ENCODE measurements at regions not wholly inside any gene's neighbourhood (a gene's known extent, or its start where the extent isn't known, plus 50 kb on each side); places are given as distances from the start of the nearest gene placed in this dataset.

DNA sequence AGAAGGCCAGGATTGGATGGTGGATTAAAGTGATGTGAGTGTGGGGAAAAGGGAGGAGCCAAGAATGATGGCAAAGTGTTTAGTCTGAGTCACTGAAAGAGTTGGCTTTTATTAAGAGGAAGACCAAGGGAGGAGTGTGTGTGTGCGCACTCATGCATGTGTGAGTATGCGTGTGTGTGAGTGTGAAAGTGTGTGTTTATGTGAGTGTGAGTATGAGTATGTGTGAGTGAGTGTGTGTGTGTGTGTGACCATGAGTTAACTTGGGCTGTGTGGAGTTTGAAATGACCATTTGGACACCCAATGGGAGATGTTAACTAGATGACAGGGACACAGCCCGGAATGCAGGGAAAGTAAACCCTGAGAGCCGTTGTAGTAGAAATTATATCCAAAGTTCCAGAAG lies 57.6 kb upstream of the EYA2 start:
- Histone ChIP-seq H3K79me2 (ENCODE audit: insufficient read depth, low read length) (no peaks in the 10 kb centered on the region), H3K4me1 (ENCODE audit: insufficient read depth, low read length) (peaks cover 5% of the 10 kb centered on the region), H2AFZ (ENCODE audit: low read depth, low read length) (no peak overlapping the region), H3K9me3 (ENCODE audit: insufficient read depth, low read depth, low read length) (no peaks in the 10 kb centered on the region), H3K27me3 (ENCODE audit: insufficient read depth, low read length) (no peaks in the 10 kb centered on the region), H4K20me1 (ENCODE audit: insufficient read depth, low read length) (no peaks in the 10 kb centered on the region), H3K9ac (ENCODE audit: low read length) (no peak overlapping the region), H3K4me3 (ENCODE audit: insufficient read depth, low read depth, low read length) (no peak overlapping the region), H3K27ac (ENCODE audit: low read depth, low read length) (no peak overlapping the region), H3K36me3 (ENCODE audit: insufficient read depth, low read length) (no peaks in the 10 kb centered on the region), H3K4me2 (ENCODE audit: low read length) (no peak overlapping the region)
- no peak for TF ChIP-seq CTCF (IDR thresholded peaks at IDR 0.05; ENCODE audit: insufficient read depth, low read depth, low read length)
- TF ChIP-seq EZH2 (IDR thresholded peaks at IDR 0.05; ENCODE audit: insufficient read depth, low read length): no peak
- H3K36me3 Mint-ChIP-seq (ENCODE audit: low read depth, unreplicated experiment): no peaks in the 10 kb centered on the region
- H3K4me1 Mint-ChIP-seq (ENCODE audit: low read depth, unreplicated experiment): peaks cover 15% of the 10 kb centered on the region
- no peak for FAIRE-seq
- H3K27ac Mint-ChIP-seq (ENCODE audit: unreplicated experiment): no peak overlapping the region
- no peak overlapping the region for H3K4me3 Mint-ChIP-seq (ENCODE audit: unreplicated experiment)
- DNase-seq (ENCODE audit: low read depth): no peak
- peaks cover 3% of the 10 kb centered on the region for H3K9me3 Mint-ChIP-seq (ENCODE audit: unreplicated experiment)
- H3K27me3 Mint-ChIP-seq (ENCODE audit: low read depth, unreplicated experiment): peaks cover 2% of the 10 kb centered on the region

DNA sequence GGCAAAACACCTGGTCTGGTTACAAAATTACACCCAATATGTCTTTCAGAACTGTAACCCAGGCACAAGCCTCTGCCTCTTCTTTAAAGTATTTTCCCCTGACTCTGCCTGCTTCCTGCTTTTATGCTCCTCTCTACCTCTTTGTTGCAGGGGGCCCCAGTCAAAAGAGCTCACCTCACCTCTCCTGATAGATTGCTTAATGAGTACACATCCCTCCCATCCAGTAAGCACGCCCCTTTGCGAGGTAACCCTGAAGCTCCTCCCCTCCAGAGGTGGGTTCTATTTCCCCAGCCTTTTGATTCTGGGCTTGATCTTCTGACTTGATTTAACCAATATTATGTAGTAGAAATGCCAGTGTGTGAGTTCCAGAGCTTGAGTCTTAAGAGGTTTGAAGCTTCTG lies 56.6 kb upstream of the EYA2 start:
- H2AFZ ChIP-seq (ENCODE audit: low read depth, low read length): no peak overlapping the region
- no peaks in the 10 kb centered on the region for H4K20me1 ChIP-seq (ENCODE audit: insufficient read depth, low read length)
- no peaks in the 10 kb centered on the region for H3K9me3 ChIP-seq (ENCODE audit: insufficient read depth, low read depth, low read length)
- no peak overlapping the region for H3K4me2 ChIP-seq (ENCODE audit: low read length)
- no peaks in the 10 kb centered on the region for H3K27me3 ChIP-seq (ENCODE audit: insufficient read depth, low read length)
- Mint-ChIP-seq H3K27me3 (ENCODE audit: low read depth, unreplicated experiment) (peaks cover 2% of the 10 kb centered on the region), H3K4me1 (ENCODE audit: low read depth, unreplicated experiment) (peaks cover 15% of the 10 kb centered on the region), H3K36me3 (ENCODE audit: low read depth, unreplicated experiment) (no peaks in the 10 kb centered on the region), H3K9me3 (ENCODE audit: unreplicated experiment) (peaks cover 3% of the 10 kb centered on the region), H3K4me3 (ENCODE audit: unreplicated experiment) (no peak overlapping the region), H3K27ac (ENCODE audit: unreplicated experiment) (no peak overlapping the region)
- TF ChIP-seq CTCF (IDR thresholded peaks at IDR 0.05; ENCODE audit: insufficient read depth, low read depth, low read length) (no peak), EZH2 (IDR thresholded peaks at IDR 0.05; ENCODE audit: insufficient read depth, low read length) (no peak)
- H3K9ac ChIP-seq (ENCODE audit: low read length): no peak overlapping the region
- H3K27ac ChIP-seq (ENCODE audit: low read depth, low read length): no peak overlapping the region
- no peaks in the 10 kb centered on the region for H3K36me3 ChIP-seq (ENCODE audit: insufficient read depth, low read length)
- peaks cover 5% of the 10 kb centered on the region for H3K4me1 ChIP-seq (ENCODE audit: insufficient read depth, low read length)
- no peaks in the 10 kb centered on the region for H3K79me2 ChIP-seq (ENCODE audit: insufficient read depth, low read length)
- no peak for FAIRE-seq
- H3K4me3 ChIP-seq (ENCODE audit: insufficient read depth, low read depth, low read length): no peak overlapping the region
- no peak for DNase-seq (ENCODE audit: low read depth)

DNA sequence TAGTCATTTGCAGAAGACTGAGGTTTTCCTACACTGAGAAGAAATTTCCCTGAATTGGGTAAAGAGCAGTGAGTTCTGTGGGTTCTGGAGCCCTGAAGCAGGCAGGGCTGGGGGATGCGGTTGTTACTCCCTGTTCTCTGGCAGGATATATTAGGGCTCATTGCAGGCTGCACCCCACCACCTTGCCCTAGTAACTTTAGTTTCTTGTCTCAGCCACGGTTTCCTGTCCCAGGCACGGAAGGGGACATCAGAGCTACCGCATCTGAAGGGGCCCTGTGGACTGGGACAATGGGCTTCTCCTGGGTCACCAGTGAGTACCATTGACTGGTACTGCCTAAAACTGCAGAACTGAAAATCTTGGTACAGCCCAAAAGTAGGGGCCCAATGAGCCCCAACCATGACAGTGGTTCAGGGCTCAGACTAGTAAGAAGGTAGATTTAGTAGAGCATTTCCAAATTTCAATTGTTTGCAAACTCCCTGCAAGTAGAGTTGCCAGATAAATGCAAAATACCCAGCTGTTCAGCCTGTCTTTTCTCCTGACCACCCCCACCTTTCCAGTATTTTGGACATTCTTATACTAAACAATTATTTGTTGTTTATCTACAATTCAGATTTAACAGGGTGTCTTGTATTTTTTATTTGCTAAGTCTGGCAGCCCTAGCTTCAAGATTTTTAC lies 54.5 kb upstream of the EYA2 start:
- Histone ChIP-seq H3K9me3 (ENCODE audit: insufficient read depth, low read depth, low read length) (no peaks in the 10 kb centered on the region), H3K4me3 (ENCODE audit: insufficient read depth, low read depth, low read length) (no peak overlapping the region), H3K27ac (ENCODE audit: low read depth, low read length) (no peak overlapping the region), H2AFZ (ENCODE audit: low read depth, low read length) (no peak overlapping the region), H3K27me3 (ENCODE audit: insufficient read depth, low read length) (no peaks in the 10 kb centered on the region), H3K4me2 (ENCODE audit: low read length) (no peak overlapping the region), H4K20me1 (ENCODE audit: insufficient read depth, low read length) (no peaks in the 10 kb centered on the region), H3K9ac (ENCODE audit: low read length) (no peak overlapping the region), H3K79me2 (ENCODE audit: insufficient read depth, low read length) (no peaks in the 10 kb centered on the region), H3K4me1 (ENCODE audit: insufficient read depth, low read length) (peaks cover 5% of the 10 kb centered on the region), H3K36me3 (ENCODE audit: insufficient read depth, low read length) (no peaks in the 10 kb centered on the region)
- Mint-ChIP-seq H3K27me3 (ENCODE audit: low read depth, unreplicated experiment) (peaks cover 2% of the 10 kb centered on the region), H3K36me3 (ENCODE audit: low read depth, unreplicated experiment) (no peaks in the 10 kb centered on the region), H3K9me3 (ENCODE audit: unreplicated experiment) (peaks cover 3% of the 10 kb centered on the region), H3K27ac (ENCODE audit: unreplicated experiment) (no peak overlapping the region), H3K4me1 (ENCODE audit: low read depth, unreplicated experiment) (peaks cover 15% of the 10 kb centered on the region), H3K4me3 (ENCODE audit: unreplicated experiment) (no peak overlapping the region)
- TF ChIP-seq EZH2 (IDR thresholded peaks at IDR 0.05; ENCODE audit: insufficient read depth, low read length): no peak
- no peak for TF ChIP-seq CTCF (IDR thresholded peaks at IDR 0.05; ENCODE audit: insufficient read depth, low read depth, low read length)
- DNase-seq (ENCODE audit: low read depth) (no peak), FAIRE-seq (no peak)
